GM21529 (cell line): ENCODE measurements at regions not wholly inside any gene's neighbourhood (a gene's known extent, or its start where the extent isn't known, plus 50 kb on each side); places are given as distances from the start of the nearest gene placed in this dataset.
"Not testable (repeated sequence)": the region's sequence is repeated elsewhere in the genome, so short reads cannot be mapped to it uniquely, and the experiment has no call there.

ENCODE experiments used
- ATAC-seq: cut with Tn5 transposase; IDR thresholded peaks from one replicate; pipeline ENCODE4 v1.9.1; 2021; ENCODE audit not compliant: unreplicated experiment

DNA sequence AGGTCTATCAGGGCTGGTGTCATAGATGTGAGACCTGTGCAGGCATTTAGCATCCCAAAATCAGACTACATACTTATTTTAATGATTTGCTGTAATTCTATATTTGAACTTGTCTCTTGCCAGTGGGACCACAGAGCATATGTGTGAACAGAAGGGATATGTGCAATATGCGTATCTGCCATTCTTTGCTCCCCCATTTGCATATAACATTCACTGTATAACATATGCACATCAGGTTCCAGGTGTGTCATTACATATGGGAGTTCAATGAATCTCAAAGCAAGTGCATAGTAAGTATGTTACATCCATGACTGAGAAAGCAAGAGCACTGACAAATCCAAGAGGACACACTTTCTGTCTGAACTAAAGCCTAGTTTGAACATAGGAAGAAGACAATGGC lies 1115.1 kb upstream of the CNTN5 start:
- ATAC-seq = no peak

- ATAC-seq = no peak
These were observed 1112.4 kb upstream of the CNTN5 start for GRCh38 chr11:97908354-97908753.

- no peak for ATAC-seq
These were observed 1110.9 kb upstream of the CNTN5 start for GRCh38 chr11:97909614-97910399.

- no peak for ATAC-seq
These were observed 1108.1 kb upstream of the CNTN5 start for GRCh38 chr11:97912629-97913028.

GRCh38 chr11:97922933-97923332 lies 1097.8 kb upstream of the CNTN5 start:
- ATAC-seq = not testable (repeated sequence)

DNA sequence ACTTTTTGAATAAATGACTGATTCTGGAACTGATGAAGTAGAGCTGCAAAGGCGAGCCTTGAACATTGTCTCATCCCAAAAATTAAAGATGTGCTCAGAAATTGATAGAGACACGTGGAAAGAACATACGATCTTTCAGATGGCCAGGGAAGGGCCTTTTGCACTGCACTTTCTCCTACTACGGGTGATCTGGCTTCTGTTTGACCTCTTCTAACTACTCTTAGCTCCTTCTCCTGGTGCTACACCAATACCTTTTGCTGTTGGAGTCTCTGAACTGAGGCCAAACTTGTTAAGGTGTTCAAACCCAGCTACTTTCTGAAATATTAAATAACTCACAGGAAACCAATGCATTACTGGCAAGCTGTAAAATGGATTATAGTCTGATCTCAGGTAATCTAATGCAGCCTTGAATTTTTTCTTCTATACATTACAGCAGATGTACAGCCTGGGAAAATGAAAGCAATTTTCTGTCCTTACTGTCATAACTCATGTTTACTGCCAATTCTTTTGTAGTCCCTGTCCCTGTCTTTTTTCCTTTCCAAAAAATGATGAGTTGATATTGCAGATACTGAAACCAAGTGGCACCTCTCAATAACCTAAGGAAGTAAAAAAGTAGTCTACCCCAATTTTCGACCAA lies 1086.1 kb upstream of the CNTN5 start:
- no peak for ATAC-seq

- no peak for ATAC-seq
These were observed 1083.2 kb upstream of the CNTN5 start for GRCh38 chr11:97937501-97937900.

DNA sequence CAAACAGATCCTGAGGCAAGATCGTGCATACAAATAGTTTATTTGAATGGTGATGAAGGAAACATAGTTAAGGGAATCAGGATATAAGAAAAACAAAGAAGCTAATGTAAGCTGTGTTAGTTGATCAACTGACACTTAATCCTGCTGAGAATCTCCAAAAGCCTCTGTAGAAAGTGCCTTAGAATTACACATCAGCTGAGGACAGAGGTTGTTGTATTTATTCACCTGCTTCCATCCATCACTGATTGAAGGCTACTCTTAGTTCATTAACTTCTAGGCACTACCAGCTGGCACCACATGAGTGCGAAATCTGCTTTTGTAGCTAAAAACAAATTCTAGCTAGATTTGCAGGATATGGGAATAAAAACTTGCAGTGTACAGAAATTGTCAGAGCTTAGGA lies 1082.0 kb upstream of the CNTN5 start:
- no peak for ATAC-seq

GRCh38 chr11:97943493-97943892 lies 1077.3 kb upstream of the CNTN5 start:
- ATAC-seq = no peak

- ATAC-seq = no peak
These were observed 1072.0 kb upstream of the CNTN5 start for GRCh38 chr11:97948793-97949192.

- no peak for ATAC-seq
These were observed 1065.2 kb upstream of the CNTN5 start for GRCh38 chr11:97955595-97955994.

- no peak for ATAC-seq
These were observed 1063.8 kb upstream of the CNTN5 start for GRCh38 chr11:97956904-97957303.

GRCh38 chr11:97961431-97961830 lies 1059.3 kb upstream of the CNTN5 start:
- ATAC-seq = no peak

DNA sequence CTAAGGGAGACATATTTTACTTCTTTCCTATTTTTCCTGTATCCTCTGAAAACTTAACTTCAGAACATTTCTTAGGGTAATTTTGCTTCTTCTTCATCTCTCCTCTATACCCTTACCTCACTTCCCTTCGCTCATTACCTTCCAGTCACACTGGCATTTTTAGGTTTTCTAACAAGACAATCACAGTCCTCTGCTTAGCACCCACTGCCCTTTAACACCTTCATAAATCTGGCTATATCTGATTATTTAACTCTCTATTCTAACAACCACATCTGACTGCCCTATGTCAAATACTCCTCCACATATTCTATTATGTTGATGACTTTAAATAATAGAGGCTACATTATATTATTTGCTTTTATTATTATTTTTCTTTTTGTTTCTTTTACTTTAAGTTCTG lies 1058.0 kb upstream of the CNTN5 start:
- ATAC-seq = no peak

GRCh38 chr11:97963528-97964331 lies 1057.0 kb upstream of the CNTN5 start:
- ATAC-seq = no peak

- ATAC-seq = no peak
These were observed 1056.3 kb upstream of the CNTN5 start for GRCh38 chr11:97964332-97965004.

GRCh38 chr11:97965849-97966646 lies 1054.7 kb upstream of the CNTN5 start:
- no peak for ATAC-seq

DNA sequence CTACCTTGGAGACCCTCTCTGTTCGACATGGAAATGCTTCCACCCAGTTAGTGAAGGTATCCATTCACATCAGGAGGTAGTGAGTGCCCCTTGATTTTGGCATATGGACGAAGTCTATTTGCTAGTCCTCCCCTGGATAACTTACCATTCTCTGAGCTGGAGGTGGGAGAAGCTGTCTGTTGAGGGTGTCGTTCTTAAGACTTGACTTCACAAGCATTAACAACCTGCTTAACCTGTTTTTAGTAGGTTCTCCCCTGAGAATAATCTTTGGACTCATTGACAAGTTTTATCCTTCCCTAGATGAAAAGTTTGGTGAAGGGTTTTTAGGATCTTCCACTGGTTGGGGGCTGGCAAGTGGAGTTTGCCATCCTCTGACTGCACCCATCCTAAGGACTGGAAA lies 1053.8 kb upstream of the CNTN5 start:
- no peak for ATAC-seq

DNA sequence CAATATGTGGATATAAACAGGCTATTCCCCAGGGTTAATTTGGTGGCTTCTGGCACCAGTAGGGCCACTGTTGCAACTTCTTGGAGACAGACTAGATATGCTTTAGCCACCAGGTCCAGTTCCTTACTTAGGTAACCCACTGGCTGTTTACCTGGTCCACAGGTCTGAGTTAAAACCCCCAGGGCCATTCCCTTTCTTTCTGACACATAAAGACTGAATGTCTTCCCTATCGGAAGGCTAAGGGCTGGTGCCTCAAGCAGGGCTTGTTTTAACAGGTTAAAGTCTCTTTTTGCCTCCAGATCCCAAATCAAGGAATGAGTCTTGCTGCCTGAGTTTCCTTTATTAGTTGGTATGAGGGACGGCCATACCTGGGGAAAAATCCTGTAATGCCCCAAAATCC lies 1052.7 kb upstream of the CNTN5 start:
- ATAC-seq = no peak

DNA sequence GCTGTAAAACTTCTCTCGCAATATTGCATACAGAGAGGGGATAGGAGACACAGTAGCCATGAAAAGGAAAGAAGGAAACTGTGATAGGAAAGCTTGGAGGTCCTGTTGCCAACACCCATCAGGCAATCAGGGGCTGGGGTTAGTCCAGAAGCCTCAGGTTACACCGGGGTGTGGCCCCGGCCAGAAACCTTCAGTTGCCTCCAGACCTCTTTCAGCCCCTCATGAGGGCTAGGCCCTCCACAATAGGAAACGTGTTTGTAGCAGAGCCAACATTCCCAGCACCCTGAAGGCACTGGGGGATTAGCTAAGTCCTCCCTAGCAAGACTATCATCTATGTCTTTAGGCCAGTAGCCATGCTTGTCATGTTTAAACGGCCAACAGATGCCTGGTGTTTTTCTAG lies 1048.0 kb upstream of the CNTN5 start:
- ATAC-seq = no peak
